Nephron (organoid): ENCODE measurements at regions not wholly inside any gene's neighbourhood (a gene's known extent, or its start where the extent isn't known, plus 50 kb on each side); places are given as distances from the start of the nearest gene placed in this dataset.
"Not testable (repeated sequence)": the region's sequence is repeated elsewhere in the genome, so short reads cannot be mapped to it uniquely, and the experiment has no call there.

Experiments used
- H3K27ac Mint-ChIP-seq, 3 experiments: 2 replicates each; pipeline ENCODE4 v1.8.0; 2020; ENCODE audit warnings: mixed read lengths in 3 of 3, mild to moderate bottlenecking in 2 of 3, moderate library complexity in 1 of 3
- H3K27me3 Mint-ChIP-seq: 2 replicates; pipeline ENCODE4 v1.8.0; 2021; ENCODE audit warnings: low read depth, mild to moderate bottlenecking, moderate library complexity, mixed read lengths
- H3K36me3 Mint-ChIP-seq: 2 replicates; pipeline ENCODE4 v1.8.0; 2020; ENCODE audit warnings: low read depth, mixed read lengths
- H3K4me1 Mint-ChIP-seq: 2 replicates; pipeline ENCODE4 v1.8.0; 2020; ENCODE audit warnings: mixed read lengths
- H3K4me3 Mint-ChIP-seq, 3 experiments: 2 replicates each; pipeline ENCODE4 v1.8.0; 2020; ENCODE audit warnings: mild to moderate bottlenecking in 3 of 3, mixed read lengths in 3 of 3, moderate library complexity in 2 of 3
- H3K9me3 Mint-ChIP-seq: 2 replicates; pipeline ENCODE4 v1.8.0; 2020; ENCODE audit warnings: mixed read lengths
- CTCF ChIP-seq, 3 experiments: fragments of 200-600 bp; sonication (generic); IDR thresholded peaks; one replicate each; pipeline ENCODE4 v1.5.0; 2021; ENCODE audit warnings: antibody characterized with exemption in 3 of 3; ENCODE audit not compliant: unreplicated experiment in 3 of 3

GRCh38 chr5:125085797-125086505 is 339.5 kb upstream of the ZNF608 start:
- peaks cover 5% of the 10 kb centered on the region for H3K36me3 Mint-ChIP-seq
- peaks cover 14% of the 10 kb centered on the region for H3K4me1 Mint-ChIP-seq
- TF ChIP-seq CTCF (IDR thresholded peaks at IDR 0.05; ENCODE audit: unreplicated experiment in 3 of 3): no peak
- H3K4me3 Mint-ChIP-seq: no peak overlapping the region
- no peak overlapping the region for H3K27ac Mint-ChIP-seq
- no peaks in the 10 kb centered on the region for H3K27me3 Mint-ChIP-seq
- no peaks in the 10 kb centered on the region for H3K9me3 Mint-ChIP-seq

- Mint-ChIP-seq H3K9me3 (peaks cover 9% of the 10 kb centered on the region), H3K4me3 (no peak overlapping the region), H3K4me1 (peaks cover 10% of the 10 kb centered on the region), H3K27me3 (no peaks in the 10 kb centered on the region), H3K27ac (no peak overlapping the region), H3K36me3 (peaks cover 10% of the 10 kb centered on the region)
- TF ChIP-seq CTCF (IDR thresholded peaks at IDR 0.05; ENCODE audit: unreplicated experiment in 3 of 3): no peak
These were observed 342.2 kb upstream of the ZNF608 start for GRCh38 chr5:125088522-125089105.

GRCh38 chr5:125092138-125092537 is 345.7 kb upstream of the ZNF608 start:
- not testable (repeated sequence) for H3K27me3 Mint-ChIP-seq, H3K27ac Mint-ChIP-seq, H3K4me3 Mint-ChIP-seq, H3K4me1 Mint-ChIP-seq
- H3K36me3 Mint-ChIP-seq: peaks cover 16% of the 10 kb centered on the region
- peaks cover 25% of the 10 kb centered on the region for H3K9me3 Mint-ChIP-seq

- H3K27ac Mint-ChIP-seq: no peak overlapping the region
- H3K9me3 Mint-ChIP-seq: peaks cover 25% of the 10 kb centered on the region
- no peak for TF ChIP-seq CTCF (IDR thresholded peaks at IDR 0.05; ENCODE audit: unreplicated experiment in 3 of 3)
- H3K27me3 Mint-ChIP-seq: no peaks in the 10 kb centered on the region
- H3K4me3 Mint-ChIP-seq: no peak overlapping the region
- peaks cover 11% of the 10 kb centered on the region for H3K36me3 Mint-ChIP-seq
- H3K4me1 Mint-ChIP-seq: no peaks in the 10 kb centered on the region
These were observed 347.3 kb upstream of the ZNF608 start for GRCh38 chr5:125093776-125094175.

GRCh38 chr5:125100342-125100741 is 353.9 kb upstream of the ZNF608 start:
- Mint-ChIP-seq H3K4me3 (no peak overlapping the region), H3K27me3 (no peaks in the 10 kb centered on the region), H3K27ac (no peak overlapping the region), H3K4me1 (no peaks in the 10 kb centered on the region), H3K36me3 (peaks cover 6% of the 10 kb centered on the region), H3K9me3 (peaks cover 7% of the 10 kb centered on the region)
- no peak for TF ChIP-seq CTCF (IDR thresholded peaks at IDR 0.05; ENCODE audit: unreplicated experiment in 3 of 3)

GRCh38 chr5:125100951-125101350 is 354.5 kb upstream of the ZNF608 start:
- Mint-ChIP-seq H3K27me3 (no peaks in the 10 kb centered on the region), H3K4me1 (no peaks in the 10 kb centered on the region), H3K9me3 (peaks cover 6% of the 10 kb centered on the region), H3K4me3 (no peak overlapping the region), H3K27ac (peak overlapping the region in 1 of 3 experiments; percentile 6), H3K36me3 (peaks cover 6% of the 10 kb centered on the region)
- TF ChIP-seq CTCF (IDR thresholded peaks at IDR 0.05; ENCODE audit: unreplicated experiment in 3 of 3): no peak
